ENCODE measurements at regions not wholly inside any gene's neighbourhood (a gene's known extent, or its start where the extent isn't known, plus 50 kb on each side); places are given as distances from the start of the nearest gene placed in this dataset.

DNA sequence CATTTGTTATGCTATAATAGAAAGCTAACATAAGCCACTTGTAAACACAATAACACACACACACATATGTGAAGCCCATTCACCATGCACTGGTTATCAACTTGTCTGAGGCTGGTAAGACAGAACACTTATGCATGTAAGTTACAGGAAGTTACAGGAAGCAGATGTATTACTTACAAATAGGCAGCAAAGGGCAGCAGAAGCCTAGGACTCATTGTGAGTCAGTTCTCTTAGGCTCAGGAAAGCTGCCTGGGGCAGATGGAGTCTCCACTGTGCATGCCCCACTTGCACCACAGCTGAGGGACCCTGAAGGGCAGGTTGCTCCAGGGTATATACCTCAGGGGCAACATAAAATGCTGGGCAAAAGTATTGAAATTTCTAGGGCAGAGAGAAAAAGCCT lies 748.8 kb upstream of the CCDC54 start:
- no peak for DNase-seq (ENCODE audit: low read depth in 1 of 2, low spot score in 1 of 2)
- no peak overlapping the region for H3K27ac ChIP-seq (replicated peaks)
- H3K27me3 ChIP-seq (ENCODE audit: insufficient read depth, poor library complexity, severe bottlenecking): no peaks in the 10 kb centered on the region
- H3K4me3 ChIP-seq (replicated peaks; ENCODE audit: insufficient read depth, low read length): no peak overlapping the region
- TF ChIP-seq, protein P1, sequence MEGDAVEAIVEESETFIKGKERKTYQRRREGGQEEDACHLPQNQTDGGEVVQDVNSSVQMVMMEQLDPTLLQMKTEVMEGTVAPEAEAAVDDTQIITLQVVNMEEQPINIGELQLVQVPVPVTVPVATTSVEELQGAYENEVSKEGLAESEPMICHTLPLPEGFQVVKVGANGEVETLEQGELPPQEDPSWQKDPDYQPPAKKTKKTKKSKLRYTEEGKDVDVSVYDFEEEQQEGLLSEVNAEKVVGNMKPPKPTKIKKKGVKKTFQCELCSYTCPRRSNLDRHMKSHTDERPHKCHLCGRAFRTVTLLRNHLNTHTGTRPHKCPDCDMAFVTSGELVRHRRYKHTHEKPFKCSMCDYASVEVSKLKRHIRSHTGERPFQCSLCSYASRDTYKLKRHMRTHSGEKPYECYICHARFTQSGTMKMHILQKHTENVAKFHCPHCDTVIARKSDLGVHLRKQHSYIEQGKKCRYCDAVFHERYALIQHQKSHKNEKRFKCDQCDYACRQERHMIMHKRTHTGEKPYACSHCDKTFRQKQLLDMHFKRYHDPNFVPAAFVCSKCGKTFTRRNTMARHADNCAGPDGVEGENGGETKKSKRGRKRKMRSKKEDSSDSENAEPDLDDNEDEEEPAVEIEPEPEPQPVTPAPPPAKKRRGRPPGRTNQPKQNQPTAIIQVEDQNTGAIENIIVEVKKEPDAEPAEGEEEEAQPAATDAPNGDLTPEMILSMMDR (IDR thresholded peaks at IDR 0.05; ENCODE audit: insufficient read depth, low read length): no peak
- TF ChIP-seq SPI1 (IDR thresholded peaks at IDR 0.05; ENCODE audit: borderline replicate concordance, low read depth) (no peak), POLR2AphosphoS5 (IDR thresholded peaks at IDR 0.05; ENCODE audit: low read depth) (no peak), GABPA (IDR thresholded peaks at IDR 0.05; ENCODE audit: low read depth) (no peak)
- TF ChIP-seq, protein P2, sequence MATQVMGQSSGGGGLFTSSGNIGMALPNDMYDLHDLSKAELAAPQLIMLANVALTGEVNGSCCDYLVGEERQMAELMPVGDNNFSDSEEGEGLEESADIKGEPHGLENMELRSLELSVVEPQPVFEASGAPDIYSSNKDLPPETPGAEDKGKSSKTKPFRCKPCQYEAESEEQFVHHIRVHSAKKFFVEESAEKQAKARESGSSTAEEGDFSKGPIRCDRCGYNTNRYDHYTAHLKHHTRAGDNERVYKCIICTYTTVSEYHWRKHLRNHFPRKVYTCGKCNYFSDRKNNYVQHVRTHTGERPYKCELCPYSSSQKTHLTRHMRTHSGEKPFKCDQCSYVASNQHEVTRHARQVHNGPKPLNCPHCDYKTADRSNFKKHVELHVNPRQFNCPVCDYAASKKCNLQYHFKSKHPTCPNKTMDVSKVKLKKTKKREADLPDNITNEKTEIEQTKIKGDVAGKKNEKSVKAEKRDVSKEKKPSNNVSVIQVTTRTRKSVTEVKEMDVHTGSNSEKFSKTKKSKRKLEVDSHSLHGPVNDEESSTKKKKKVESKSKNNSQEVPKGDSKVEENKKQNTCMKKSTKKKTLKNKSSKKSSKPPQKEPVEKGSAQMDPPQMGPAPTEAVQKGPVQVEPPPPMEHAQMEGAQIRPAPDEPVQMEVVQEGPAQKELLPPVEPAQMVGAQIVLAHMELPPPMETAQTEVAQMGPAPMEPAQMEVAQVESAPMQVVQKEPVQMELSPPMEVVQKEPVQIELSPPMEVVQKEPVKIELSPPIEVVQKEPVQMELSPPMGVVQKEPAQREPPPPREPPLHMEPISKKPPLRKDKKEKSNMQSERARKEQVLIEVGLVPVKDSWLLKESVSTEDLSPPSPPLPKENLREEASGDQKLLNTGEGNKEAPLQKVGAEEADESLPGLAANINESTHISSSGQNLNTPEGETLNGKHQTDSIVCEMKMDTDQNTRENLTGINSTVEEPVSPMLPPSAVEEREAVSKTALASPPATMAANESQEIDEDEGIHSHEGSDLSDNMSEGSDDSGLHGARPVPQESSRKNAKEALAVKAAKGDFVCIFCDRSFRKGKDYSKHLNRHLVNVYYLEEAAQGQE (IDR thresholded peaks at IDR 0.05; ENCODE audit: insufficient replicate concordance, low read depth): no peak

DNA sequence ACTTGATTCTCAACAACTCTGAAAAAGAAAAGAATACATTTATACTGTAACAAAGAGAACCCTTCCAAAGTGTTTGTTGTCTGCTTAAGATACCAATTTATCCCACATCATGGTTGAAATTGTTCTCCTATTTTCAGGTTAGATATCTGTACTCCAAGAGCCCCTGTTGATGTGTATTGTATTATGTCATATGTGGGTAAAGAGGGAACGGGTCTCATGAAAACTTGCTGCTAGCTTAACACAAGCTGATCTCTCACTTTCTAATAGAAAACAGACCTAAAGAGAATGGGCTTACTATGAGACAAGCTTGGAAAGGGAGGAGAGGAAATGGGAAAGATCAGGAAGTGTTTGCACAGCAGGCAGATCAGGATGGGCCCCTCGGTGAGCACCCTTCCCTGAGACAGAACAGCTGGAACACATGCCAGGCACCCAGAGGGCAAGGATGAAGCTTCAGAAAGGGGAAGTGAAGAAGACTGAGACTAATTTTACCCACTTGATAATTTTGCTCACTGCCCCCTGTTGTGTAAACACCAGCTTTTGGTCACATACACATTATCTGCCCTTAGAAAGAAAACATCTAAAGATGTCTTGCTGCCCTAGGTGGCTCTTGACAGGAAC lies 747.9 kb upstream of the CCDC54 start:
- no peak for TF ChIP-seq POLR2AphosphoS5 (IDR thresholded peaks at IDR 0.05; ENCODE audit: low read depth)
- TF ChIP-seq SPI1 (IDR thresholded peaks at IDR 0.05; ENCODE audit: borderline replicate concordance, low read depth): peak; percentile 73; the same call in 1 of the 2 replicates
- TF ChIP-seq, protein P2 (IDR thresholded peaks at IDR 0.05; ENCODE audit: insufficient replicate concordance, low read depth): no peak
- H3K27me3 ChIP-seq (ENCODE audit: insufficient read depth, poor library complexity, severe bottlenecking): no peaks in the 10 kb centered on the region
- H3K4me3 ChIP-seq (replicated peaks; ENCODE audit: insufficient read depth, low read length): no peak overlapping the region
- H3K27ac ChIP-seq (replicated peaks): no peak overlapping the region
- DNase-seq (ENCODE audit: low read depth in 1 of 2, low spot score in 1 of 2): no peak

DNA sequence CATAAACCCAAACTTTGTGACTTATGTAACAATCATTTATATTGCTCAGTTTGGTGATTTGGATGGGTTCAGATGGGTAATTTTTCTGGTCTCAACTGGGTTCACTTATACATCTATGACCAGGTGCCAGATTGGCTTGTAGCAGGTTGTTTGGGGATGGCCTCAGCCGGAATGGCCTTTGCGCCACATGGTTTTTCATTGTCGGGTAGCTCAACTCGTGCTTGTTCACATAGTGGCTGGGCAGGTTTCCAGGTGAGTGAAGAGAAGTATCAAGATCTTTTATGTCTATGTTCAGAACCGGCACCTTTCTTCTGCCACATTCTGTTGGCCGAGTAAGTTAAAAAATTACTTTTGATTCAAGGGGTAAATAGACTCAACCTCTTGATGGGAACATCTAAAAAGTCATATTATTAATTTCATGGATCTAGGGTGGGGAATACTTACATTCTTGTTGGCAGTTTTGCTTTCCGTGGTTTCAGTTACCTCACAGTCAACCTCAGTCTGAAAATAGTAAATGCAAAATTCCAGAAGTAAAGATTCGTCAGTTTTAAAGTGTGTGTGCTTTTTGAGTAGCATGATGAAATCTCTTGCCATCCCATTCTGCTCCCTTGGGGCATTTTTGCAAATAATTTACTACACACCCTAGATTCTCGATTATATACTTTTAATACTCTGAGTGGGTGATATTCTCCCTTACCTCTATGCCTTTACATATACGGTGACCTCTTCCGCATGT lies 745.7 kb upstream of the CCDC54 start:
- Histone ChIP-seq H3K27me3 (ENCODE audit: insufficient read depth, poor library complexity, severe bottlenecking) (no peaks in the 10 kb centered on the region), H3K4me3 (replicated peaks; ENCODE audit: insufficient read depth, low read length) (no peak overlapping the region), H3K27ac (replicated peaks) (no peak overlapping the region)
- DNase-seq (ENCODE audit: low read depth in 1 of 2, low spot score in 1 of 2): no peak
- TF ChIP-seq, protein P2 (IDR thresholded peaks at IDR 0.05; ENCODE audit: insufficient replicate concordance, low read depth): no peak

DNA sequence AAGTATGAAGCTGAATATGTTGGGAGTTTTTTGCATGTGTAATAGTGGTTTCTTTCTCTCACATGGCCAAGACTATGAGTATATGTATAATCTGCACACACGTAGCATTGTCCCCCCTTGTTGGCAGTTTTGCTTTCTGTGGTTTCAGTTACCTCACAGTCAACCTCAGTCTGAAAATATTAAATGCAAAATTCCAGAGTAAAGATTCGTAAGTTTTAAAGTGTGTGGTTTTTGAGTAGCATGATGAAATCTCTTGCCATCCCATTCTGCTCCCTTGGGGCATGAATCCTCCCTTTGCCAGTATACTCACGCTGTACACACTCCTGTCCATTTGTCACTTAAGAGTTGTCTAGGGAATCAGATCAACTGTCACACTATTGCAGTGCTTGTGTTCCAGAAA lies 742.0 kb upstream of the CCDC54 start:
- no peak for DNase-seq (ENCODE audit: low read depth in 1 of 2, low spot score in 1 of 2)
- H3K27me3 ChIP-seq (ENCODE audit: insufficient read depth, poor library complexity, severe bottlenecking): no peaks in the 10 kb centered on the region
- H3K4me3 ChIP-seq (replicated peaks; ENCODE audit: insufficient read depth, low read length): no peak overlapping the region
- TF ChIP-seq GABPA (IDR thresholded peaks at IDR 0.05; ENCODE audit: low read depth): no peak
- no peak for TF ChIP-seq POLR2AphosphoS5 (IDR thresholded peaks at IDR 0.05; ENCODE audit: low read depth)
- TF ChIP-seq, protein P1 (IDR thresholded peaks at IDR 0.05; ENCODE audit: insufficient read depth, low read length): no peak
- TF ChIP-seq, protein P2 (IDR thresholded peaks at IDR 0.05; ENCODE audit: insufficient replicate concordance, low read depth): no peak
- TF ChIP-seq SPI1 (IDR thresholded peaks at IDR 0.05; ENCODE audit: borderline replicate concordance, low read depth): no peak
- H3K27ac ChIP-seq (replicated peaks): no peak overlapping the region

Measured in HL-60 (cell line).